Glomerular visceral epithelial cell (primary cell): ENCODE measurements at regions not wholly inside any gene's neighbourhood (a gene's known extent, or its start where the extent isn't known, plus 50 kb on each side); places are given as distances from the start of the nearest gene placed in this dataset.
"Not testable (repeated sequence)": the region's sequence is repeated elsewhere in the genome, so short reads cannot be mapped to it uniquely, and the experiment has no call there.

Experiments
- DNase-seq: peaks from one replicate; pipeline ENCODE4 v3.0.0-alpha.2; 2016; ENCODE audit errors: extremely low spot score

DNA sequence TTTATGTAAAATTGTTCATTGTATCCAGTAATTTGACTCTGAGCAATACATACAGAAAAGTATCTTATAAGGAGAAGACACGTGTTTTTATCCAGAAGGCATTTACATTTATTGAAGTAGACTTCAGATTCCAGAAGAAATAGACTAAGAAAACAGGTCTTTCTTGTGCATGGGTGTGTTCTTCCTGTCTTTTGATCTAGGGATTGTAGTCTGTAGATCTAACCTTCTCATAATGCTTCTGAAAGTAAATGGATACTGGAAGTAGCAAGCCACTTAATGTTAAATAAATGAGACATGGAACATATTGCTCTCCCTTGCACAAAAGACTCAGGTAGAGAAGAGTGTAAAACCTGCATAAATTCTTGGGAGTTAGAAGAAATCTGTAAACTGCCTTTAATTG is 853.2 kb upstream of the B3GALT2 start:
- DNase-seq, result no peak

- no peak for DNase-seq
These were observed 847.2 kb upstream of the B3GALT2 start for GRCh38 chr1:194033646-194034045.

GRCh38 chr1:194028002-194028401 is 841.6 kb upstream of the B3GALT2 start:
- DNase-seq, result peak; percentile 21

DNA sequence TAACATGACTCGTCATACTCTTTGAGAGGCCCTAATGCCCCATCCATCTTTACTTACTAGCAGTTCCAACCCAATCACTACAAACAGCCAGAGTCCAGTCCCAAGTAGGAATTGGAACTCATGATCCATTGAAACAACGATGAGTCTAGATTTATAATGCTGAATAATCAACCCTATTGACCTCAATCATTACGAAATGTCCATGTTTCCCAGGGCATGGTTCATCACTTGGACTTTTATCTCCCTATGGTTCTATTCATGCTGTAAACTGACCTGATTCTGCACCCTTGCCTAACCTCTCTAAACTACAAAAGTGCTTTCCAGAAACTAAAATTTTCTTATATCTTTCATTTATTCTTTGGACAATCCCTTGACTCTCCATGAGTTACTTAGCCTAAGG is 840.0 kb upstream of the B3GALT2 start:
- DNase-seq, result no peak

GRCh38 chr1:194024659-194025058 is 838.2 kb upstream of the B3GALT2 start:
- peak; percentile 90 for DNase-seq

- peak; percentile 5 for DNase-seq
These were observed 827.6 kb upstream of the B3GALT2 start for GRCh38 chr1:194014014-194014413.

- DNase-seq, result no peak
These were observed 827.1 kb upstream of the B3GALT2 start for GRCh38 chr1:194013561-194013960.

DNA sequence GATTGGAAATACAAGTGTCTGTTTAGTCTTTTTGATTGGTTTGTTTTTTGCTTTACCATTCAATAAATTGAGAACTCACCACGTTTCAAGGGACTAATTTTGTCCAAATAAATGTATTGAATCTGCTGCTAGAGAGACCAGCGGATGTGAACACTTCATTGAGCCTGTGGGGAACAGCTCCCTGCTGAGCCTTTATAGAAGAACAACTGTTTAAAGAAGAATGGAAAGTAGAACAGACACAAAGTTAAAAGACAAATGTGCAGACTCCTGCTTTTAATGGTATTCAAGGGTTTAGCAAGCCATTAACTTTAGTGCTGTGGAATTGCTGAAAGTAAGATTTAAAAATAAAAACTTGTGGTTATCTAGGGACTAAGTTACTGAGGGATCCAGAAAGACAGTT is 817.7 kb upstream of the B3GALT2 start:
- no peak for DNase-seq

DNA sequence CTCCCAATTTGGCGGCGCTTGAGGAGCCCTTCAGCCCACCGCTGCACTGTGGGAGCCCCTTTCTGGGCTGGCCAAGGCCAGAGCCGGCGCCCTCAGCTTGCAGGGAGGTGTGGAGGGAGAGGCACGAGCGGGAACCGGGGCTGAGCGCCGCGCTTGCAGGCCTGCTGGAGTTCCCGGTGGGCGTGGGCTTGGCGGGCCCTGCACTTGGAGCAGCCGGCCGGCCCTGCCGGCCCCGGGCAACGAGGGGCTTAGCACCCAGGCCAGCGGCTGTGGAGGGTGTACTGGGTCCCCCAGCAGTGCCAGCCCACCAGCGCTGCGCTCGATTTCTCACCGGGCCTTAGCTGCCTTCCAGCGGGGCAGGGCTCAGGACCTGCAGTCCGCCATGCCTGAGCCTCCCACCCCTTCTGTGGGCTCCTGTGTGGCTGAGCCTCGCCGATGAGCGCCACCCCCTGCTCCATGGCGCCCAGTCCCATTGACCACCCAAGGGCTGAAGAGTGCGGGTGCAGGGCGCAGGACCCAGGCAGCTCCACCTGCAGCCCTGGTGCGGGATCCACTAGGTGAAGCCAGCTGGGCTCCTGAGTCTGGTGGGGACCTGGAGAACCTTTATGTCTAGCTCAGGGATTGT is 815.4 kb upstream of the B3GALT2 start:
- not testable (repeated sequence) for DNase-seq

DNA sequence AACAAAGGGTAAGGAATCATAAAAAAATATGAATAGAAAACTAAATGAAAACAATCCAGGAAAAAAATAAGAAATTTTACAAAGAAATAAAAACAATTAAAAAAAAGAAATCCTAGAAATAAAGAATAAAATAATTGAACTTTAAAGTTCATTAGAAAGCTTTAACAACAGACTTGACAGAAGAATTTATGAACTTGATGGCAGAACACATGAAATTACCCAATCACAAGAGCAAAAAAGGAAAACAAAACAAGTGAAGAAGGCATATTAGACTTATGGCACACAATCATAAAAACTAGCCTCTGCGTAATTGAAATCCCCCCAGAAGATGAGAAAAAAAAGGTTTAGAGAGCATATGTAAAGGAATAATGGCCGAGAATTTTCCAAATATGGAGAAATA is 802.5 kb upstream of the B3GALT2 start:
- DNase-seq, result no peak

DNA sequence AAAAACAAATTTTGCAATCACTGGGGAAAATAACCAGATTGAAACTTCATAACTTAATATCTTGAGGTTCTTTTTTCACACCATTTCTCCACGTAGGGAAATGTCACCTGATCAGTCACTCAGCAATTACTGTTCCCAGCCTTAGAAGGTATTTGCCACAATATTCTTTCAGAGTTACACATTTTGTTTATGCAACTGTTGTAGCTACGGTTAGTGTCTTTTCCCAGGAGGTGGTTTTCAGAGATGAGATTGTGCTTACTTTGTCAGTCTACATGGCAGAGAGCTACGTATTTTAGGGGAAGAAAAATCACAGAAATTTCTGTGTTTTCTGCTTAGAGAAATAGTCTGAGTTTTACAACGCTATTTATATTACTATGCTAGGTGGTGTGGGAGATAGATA is 792.8 kb upstream of the B3GALT2 start:
- no peak for DNase-seq

DNA sequence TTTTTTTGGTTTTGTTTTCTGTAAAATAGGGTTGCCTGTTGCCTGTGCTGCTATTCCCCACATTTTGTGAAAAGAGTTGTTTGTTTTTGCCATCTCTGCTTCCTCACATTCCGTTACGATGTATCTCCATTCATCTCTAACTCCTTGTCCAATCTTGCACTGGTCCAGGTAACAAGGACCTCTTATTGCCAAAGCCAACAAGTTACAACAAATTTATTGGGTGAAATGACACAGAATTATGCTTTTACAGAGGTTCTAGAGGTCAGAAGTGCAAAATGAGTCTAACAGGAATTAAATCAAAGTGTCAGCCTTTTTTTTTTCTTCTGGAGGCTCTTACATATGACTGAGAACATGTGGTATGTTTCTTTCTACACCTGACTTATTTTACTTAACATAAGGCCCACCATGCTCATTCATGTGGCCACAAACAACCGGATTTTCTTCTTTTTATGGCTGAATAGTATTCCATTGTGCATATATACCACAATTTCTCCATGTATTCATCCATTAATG is 787.9 kb upstream of the B3GALT2 start:
- DNase-seq, result no peak

DNA sequence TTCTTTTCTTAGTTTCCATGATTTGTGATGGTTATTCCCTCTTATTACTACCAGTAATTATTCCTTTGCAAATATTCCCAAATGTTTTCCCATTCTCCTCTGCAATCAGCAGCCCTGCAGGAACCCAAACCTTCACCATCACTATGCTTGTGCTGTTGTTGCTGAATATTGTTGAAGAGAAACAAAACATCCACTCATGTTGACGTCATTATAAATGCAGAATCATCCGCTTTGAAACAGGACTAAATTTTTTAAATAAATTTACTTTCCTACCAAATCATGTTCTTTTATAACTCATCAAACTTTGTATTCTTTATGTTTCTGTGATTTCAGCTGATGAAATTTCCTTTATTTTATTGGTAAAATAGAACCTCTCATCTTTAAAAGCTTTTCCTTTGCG is 787.0 kb upstream of the B3GALT2 start:
- no peak for DNase-seq

GRCh38 chr1:193971595-193971994 is 785.2 kb upstream of the B3GALT2 start:
- peak; percentile 48 for DNase-seq

GRCh38 chr1:193960499-193960898 is 774.1 kb upstream of the B3GALT2 start:
- DNase-seq, result no peak

GRCh38 chr1:193960040-193960439 is 773.6 kb upstream of the B3GALT2 start:
- no peak for DNase-seq

DNA sequence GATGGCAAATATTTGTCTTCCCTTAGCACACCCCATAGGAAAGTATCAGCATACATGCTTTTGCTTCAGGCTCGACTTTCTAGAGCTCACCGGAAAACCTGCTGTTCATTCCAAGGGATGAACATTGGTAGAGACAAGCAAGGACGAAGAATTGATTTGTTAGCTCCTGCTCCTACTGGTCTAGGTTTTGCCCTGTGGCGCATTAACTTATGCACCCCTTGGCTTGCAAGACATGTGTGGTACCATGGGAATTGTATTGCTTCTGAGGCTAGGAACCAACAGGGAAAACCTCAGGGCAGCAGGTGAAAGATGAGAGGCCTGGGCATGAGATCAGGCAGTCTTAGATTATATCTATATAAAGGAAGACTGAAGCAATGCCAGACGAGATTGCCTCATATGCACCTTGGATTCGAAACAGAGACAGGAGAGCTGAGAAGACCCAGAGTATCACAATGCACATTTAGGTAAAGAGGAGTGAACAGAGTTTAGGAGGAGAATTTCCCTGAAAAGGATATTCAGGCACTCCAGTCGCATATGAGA is 771.2 kb upstream of the B3GALT2 start:
- no peak for DNase-seq

- DNase-seq, result no peak
These were observed 766.5 kb upstream of the B3GALT2 start for GRCh38 chr1:193952778-193953374.

DNA sequence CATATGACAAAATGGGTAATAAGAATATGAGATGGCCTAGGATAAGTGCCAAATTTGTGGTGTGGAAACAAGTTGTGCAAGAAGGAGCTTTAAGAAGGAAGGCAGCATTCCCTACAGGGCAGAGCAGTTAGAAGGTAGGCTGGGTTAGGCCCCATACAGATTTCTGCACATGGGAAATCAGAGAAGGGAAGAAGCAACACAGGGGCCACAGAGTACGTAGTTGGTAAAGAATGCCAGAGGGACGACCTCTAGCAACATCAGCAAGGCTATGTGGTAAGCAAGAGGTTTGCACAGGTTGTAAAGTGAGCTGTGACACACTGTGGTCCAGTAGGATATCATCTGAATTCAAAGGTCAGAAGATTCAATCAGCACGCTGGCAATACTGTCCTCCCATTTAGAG is 765.6 kb upstream of the B3GALT2 start:
- DNase-seq, result no peak

- no peak for DNase-seq
These were observed 758.0 kb upstream of the B3GALT2 start for GRCh38 chr1:193944454-193944853.

DNA sequence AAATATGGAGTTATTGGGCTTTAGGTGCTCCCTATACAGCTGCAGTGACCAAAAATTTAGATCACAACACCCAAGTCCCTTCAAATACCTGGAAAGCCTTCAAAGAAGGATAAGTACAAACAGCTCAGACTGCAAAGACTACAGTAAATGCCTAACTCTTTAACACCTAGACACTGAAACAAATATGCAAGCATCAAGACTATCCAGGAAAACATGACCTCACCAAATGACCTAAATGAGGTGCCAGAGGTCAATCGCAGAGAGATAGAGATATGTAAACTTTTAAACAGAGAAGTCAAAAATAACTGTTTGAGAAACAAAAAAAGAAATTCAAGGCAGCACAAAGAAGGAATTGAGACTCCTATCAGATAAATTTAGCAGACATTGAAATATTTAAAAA is 753.8 kb upstream of the B3GALT2 start:
- DNase-seq, result no peak

DNA sequence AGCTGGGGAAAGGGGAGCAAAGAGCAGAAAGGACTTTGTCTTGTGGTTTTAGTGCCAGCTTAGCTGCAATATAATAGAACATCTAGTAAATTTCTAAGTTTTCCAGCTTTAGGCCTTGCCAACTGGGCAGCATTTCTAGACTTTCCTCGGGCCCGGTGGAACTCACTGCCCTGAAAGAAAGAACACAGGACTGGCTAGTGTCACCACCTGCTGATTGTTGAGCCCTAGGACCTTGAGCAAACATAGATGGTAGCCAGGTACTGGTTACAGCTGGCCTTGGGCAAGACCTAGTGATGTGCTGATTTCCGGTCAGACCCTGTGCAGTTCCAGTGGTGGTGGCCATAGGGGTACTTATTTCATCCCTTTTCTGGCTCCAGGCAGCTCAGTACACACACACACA is 753.2 kb upstream of the B3GALT2 start:
- no peak for DNase-seq

- no peak for DNase-seq
These were observed 750.9 kb upstream of the B3GALT2 start for GRCh38 chr1:193937308-193937707.

GRCh38 chr1:193932979-193933378 is 746.6 kb upstream of the B3GALT2 start:
- no peak for DNase-seq
